Activated CD8-positive, alpha-beta T cell treated with anti-CD3 and anti-CD28 coated beads for 36 hours (primary cell): ENCODE measurements at regions not wholly inside any gene's neighbourhood (a gene's known extent, or its start where the extent isn't known, plus 50 kb on each side); places are given as distances from the start of the nearest gene placed in this dataset.

Experiments
- ATAC-seq: fragments of 200-7000 bp; cut with Tn5 transposase; one replicate; pipeline ENCODE4 v1.10.0; 2021; ENCODE audit warnings: mild to moderate bottlenecking, moderate library complexity
- CTCF ChIA-PET: fragments of 350-600 bp; sonication (Branson Sonifier 250); formaldehyde crosslinking; loops from one replicate; lab custom pipeline; 2021; ENCODE audit warnings: antibody characterized with exemption; lab: Charles Lee
- POLR2A ChIA-PET: fragments of 350-600 bp; sonication (Branson Sonifier 250); formaldehyde crosslinking; loops from one replicate; lab custom pipeline; 2021; ENCODE audit warnings: antibody characterized with exemption; lab: Charles Lee
- DNase-seq: peaks from one replicate; pipeline ENCODE4 v3.0.0-alpha.2; 2020
- H3K27ac Mint-ChIP-seq: one replicate; pipeline ENCODE4 v1.8.0; 2021; ENCODE audit warnings: mild to moderate bottlenecking, mixed read lengths
- H3K27me3 Mint-ChIP-seq: one replicate; pipeline ENCODE4 v1.8.0; 2021; ENCODE audit warnings: mixed read lengths
- H3K36me3 Mint-ChIP-seq: one replicate; pipeline ENCODE4 v1.8.0; 2021; ENCODE audit warnings: low read depth, mixed read lengths
- H3K4me1 Mint-ChIP-seq: one replicate; pipeline ENCODE4 v1.8.0; 2021; ENCODE audit warnings: low read depth, mixed read lengths
- H3K4me3 Mint-ChIP-seq: one replicate; pipeline ENCODE4 v1.8.0; 2021; ENCODE audit warnings: mild to moderate bottlenecking, moderate library complexity, mixed read lengths
- H3K9me3 Mint-ChIP-seq: one replicate; pipeline ENCODE4 v1.8.0; 2021; ENCODE audit warnings: mixed read lengths
- intact Hi-C: fragments of 100-400 bp; cut with micrococcal nuclease; formaldehyde crosslinking; loops from one replicate; pipeline ENCODE4 v1.10.0; 2022
- TF ChIP-seq, protein P1 (sequence below): fragments of 200-600 bp; IDR thresholded peaks from one replicate; pipeline ENCODE4 v1.8.0; 2022; ENCODE audit warnings: antibody characterized with exemption, mild to moderate bottlenecking

DNA sequence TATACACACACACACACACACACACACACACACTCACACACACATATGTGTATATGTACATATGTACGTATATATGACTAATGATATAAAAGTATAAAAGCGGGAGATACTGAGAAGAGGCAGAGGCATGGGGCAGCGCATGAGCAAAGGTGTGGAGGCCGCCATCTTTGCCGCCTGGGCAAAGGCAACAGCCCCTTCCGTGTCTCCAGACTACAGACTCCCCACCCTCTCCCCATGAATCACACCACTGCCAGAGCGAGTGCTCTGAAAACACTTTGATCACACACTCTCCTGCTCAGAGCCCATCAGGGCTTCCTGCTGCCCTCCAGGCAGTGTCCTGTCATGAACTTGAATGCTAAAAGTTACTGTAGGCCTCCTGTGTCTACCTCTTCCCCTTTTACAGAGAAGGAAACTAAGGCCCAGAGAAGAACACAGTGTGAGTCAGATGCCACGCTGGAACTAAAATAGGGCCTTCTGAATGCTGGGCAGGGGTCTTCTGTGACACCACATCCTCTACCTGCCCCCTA is 54.7 kb upstream of the SSBP3 start:
- H3K36me3 Mint-ChIP-seq = no peaks in the 10 kb centered on the region

DNA sequence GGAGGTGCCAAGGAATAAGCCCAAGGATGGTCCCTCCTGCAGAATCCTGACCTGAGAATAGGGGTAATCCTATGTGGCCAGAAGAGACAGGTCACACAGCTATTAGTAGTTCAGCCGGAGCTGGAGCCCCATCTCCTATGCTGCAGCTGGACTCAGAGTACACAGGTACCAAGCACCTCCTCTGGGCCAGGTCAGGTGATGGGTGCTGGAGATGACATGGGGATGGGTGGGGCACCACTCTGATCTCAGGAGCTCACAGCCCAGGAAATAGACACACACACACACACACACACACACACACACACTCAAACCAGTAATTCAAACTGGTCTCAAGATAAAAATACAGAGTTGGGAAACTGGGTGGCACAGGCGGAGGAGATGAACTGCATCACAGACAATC is 54.2 kb upstream of the SSBP3 start:
- ChIA-PET CTCF (interaction anchor here (1.3 kb wide), 1 partner anchor 29 kb away, joined by 3 read pairs; no protein-coding TSS in a partner anchor), POLR2A (interaction anchor here (0.9 kb wide), 1 partner anchor 8 kb away, joined by 4 read pairs; no protein-coding TSS in a partner anchor)
- H3K36me3 Mint-ChIP-seq = no peaks in the 10 kb centered on the region
- peaks cover 47% of the 10 kb centered on the region for H3K4me1 Mint-ChIP-seq
- ATAC-seq = peak; percentile 35
- no peak overlapping the region for H3K4me3 Mint-ChIP-seq
- no peaks in the 10 kb centered on the region for H3K9me3 Mint-ChIP-seq
- DNase-seq = peak; percentile 53
- intact Hi-C loops = no loop called here
- H3K27ac Mint-ChIP-seq = peak overlapping the region; percentile 51
- no peaks in the 10 kb centered on the region for H3K27me3 Mint-ChIP-seq
- TF ChIP-seq, protein P1, sequence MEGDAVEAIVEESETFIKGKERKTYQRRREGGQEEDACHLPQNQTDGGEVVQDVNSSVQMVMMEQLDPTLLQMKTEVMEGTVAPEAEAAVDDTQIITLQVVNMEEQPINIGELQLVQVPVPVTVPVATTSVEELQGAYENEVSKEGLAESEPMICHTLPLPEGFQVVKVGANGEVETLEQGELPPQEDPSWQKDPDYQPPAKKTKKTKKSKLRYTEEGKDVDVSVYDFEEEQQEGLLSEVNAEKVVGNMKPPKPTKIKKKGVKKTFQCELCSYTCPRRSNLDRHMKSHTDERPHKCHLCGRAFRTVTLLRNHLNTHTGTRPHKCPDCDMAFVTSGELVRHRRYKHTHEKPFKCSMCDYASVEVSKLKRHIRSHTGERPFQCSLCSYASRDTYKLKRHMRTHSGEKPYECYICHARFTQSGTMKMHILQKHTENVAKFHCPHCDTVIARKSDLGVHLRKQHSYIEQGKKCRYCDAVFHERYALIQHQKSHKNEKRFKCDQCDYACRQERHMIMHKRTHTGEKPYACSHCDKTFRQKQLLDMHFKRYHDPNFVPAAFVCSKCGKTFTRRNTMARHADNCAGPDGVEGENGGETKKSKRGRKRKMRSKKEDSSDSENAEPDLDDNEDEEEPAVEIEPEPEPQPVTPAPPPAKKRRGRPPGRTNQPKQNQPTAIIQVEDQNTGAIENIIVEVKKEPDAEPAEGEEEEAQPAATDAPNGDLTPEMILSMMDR = no peak

More for the DNA sequence above, 54.7 kb upstream of the SSBP3 start:
- Mint-ChIP-seq H3K9me3 (no peaks in the 10 kb centered on the region), H3K4me1 (peaks cover 47% of the 10 kb centered on the region), H3K4me3 (no peak overlapping the region), H3K27ac (peak overlapping the region; percentile 65), H3K27me3 (no peaks in the 10 kb centered on the region)
- TF ChIP-seq, protein P1 = no peak
- CTCF ChIA-PET = interaction anchor here (1.3 kb wide), 1 partner anchor 29 kb away, joined by 3 read pairs; no protein-coding TSS in a partner anchor
- POLR2A ChIA-PET = interaction anchor here (0.9 kb wide), 1 partner anchor 9 kb away, joined by 4 read pairs; no protein-coding TSS in a partner anchor
- ATAC-seq = peak; percentile 10
- intact Hi-C loops = no loop called here
- DNase-seq = no peak

DNA sequence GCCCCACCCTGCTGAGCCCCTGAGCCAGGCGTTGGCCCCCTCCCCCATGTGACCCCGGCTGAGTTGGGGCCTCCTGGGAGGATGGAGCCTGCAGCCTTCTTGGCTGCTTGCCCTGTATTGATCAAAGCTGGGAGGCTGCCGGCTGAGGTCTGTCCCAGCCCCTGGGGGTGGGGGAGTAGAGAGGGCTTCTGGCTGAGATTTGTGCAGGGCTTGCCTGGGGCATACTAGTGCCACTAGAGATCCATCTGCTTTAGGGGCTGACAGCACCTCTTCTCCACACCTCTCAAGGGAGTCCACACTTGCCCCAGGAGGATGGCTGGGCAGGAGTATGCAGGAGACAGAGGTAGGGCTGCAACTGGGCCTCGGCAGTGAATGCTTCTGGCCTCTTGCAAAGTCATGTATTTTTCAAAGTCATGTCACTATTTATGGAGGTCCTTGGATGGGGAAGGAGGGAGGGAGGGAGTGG is 53.6 kb upstream of the SSBP3 start:
- DNase-seq (peak; percentile 40), ATAC-seq (no peak)
- Mint-ChIP-seq H3K27ac (peak overlapping the region; percentile 51), H3K27me3 (no peaks in the 10 kb centered on the region), H3K4me3 (no peak overlapping the region), H3K36me3 (no peaks in the 10 kb centered on the region), H3K4me1 (peaks cover 47% of the 10 kb centered on the region), H3K9me3 (no peaks in the 10 kb centered on the region)
- intact Hi-C loops = no loop called here
- TF ChIP-seq, protein P1 = no peak
- POLR2A ChIA-PET = no interaction called here
- CTCF ChIA-PET = interaction anchor here (1.3 kb wide), 1 partner anchor 30 kb away, joined by 3 read pairs; no protein-coding TSS in a partner anchor

DNA sequence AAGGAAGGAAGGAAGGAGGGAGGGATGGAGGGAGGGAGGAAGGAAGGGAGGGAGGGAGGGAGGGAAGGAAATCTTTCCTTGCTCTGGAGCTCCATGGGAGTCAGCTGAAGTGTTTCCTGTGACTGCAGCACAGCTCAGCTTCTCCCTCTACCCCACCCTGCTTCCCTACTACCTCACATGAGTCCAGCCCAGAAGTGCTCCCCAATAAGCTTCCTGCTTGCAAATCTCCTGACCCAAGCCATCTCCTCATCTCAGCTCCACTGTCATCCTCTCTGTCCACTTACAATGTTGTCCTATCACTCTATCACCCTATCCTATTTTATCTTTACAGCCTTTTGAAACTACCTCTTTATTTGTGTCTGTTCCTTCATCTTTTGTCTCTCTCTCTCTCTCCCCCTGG is 52.9 kb upstream of the SSBP3 start:
- intact Hi-C loops = no loop called here
- H3K4me3 Mint-ChIP-seq = no peak overlapping the region
- TF ChIP-seq, protein P1 = no peak
- H3K27ac Mint-ChIP-seq = peak overlapping the region; percentile 73
- no peaks in the 10 kb centered on the region for H3K27me3 Mint-ChIP-seq
- CTCF ChIA-PET = no interaction called here
- POLR2A ChIA-PET = no interaction called here
- DNase-seq (no peak), ATAC-seq (no peak)
- H3K4me1 Mint-ChIP-seq = peaks cover 41% of the 10 kb centered on the region
- H3K36me3 Mint-ChIP-seq = no peaks in the 10 kb centered on the region
- H3K9me3 Mint-ChIP-seq = no peaks in the 10 kb centered on the region

- Mint-ChIP-seq H3K9me3 (no peaks in the 10 kb centered on the region), H3K4me1 (peaks cover 32% of the 10 kb centered on the region), H3K27me3 (no peaks in the 10 kb centered on the region), H3K27ac (no peak overlapping the region), H3K4me3 (no peak overlapping the region), H3K36me3 (no peaks in the 10 kb centered on the region)
- TF ChIP-seq, protein P1 = no peak
- ChIA-PET POLR2A (no interaction called here), CTCF (interaction anchor here (0.9 kb wide), 1 partner anchor 50 kb away, joined by 3 read pairs; no protein-coding TSS in a partner anchor)
- intact Hi-C loops = no loop called here
- no peak for ATAC-seq
- DNase-seq = no peak
Measured at GRCh38 chr1:54456921-54457529, 50.8 kb upstream of the SSBP3 start.
